GM19467 (cell line): ENCODE measurements at regions not wholly inside any gene's neighbourhood (a gene's known extent, or its start where the extent isn't known, plus 50 kb on each side); places are given as distances from the start of the nearest gene placed in this dataset.
"Not testable (repeated sequence)": the region's sequence is repeated elsewhere in the genome, so short reads cannot be mapped to it uniquely, and the experiment has no call there.

Source experiments
- ATAC-seq: cut with Tn5 transposase; IDR thresholded peaks from one replicate; pipeline ENCODE4 v1.9.1; 2021; ENCODE audit warnings: mild to moderate bottlenecking, moderate library complexity; ENCODE audit not compliant: unreplicated experiment

GRCh38 chr7:49443515-49443914 is 329.9 kb upstream of the VWC2 start:
- no peak for ATAC-seq

GRCh38 chr7:49453486-49453885 is 320.0 kb upstream of the VWC2 start:
- no peak for ATAC-seq

- no peak for ATAC-seq
These were observed 294.0 kb upstream of the VWC2 start for GRCh38 chr7:49479441-49479840.

- no peak for ATAC-seq
These were observed 293.4 kb upstream of the VWC2 start for GRCh38 chr7:49479936-49480544.

GRCh38 chr7:49481075-49481474 is 292.4 kb upstream of the VWC2 start:
- ATAC-seq: no peak

GRCh38 chr7:49483142-49483541 is 290.3 kb upstream of the VWC2 start:
- no peak for ATAC-seq

- no peak for ATAC-seq
These were observed 286.2 kb upstream of the VWC2 start for GRCh38 chr7:49486974-49487829.

- ATAC-seq: no peak
These were observed 285.7 kb upstream of the VWC2 start for GRCh38 chr7:49487830-49488140.

GRCh38 chr7:49488573-49488972 is 284.9 kb upstream of the VWC2 start:
- ATAC-seq: no peak

GRCh38 chr7:49497471-49497870 is 276.0 kb upstream of the VWC2 start:
- ATAC-seq: no peak

- ATAC-seq: no peak
These were observed 272.7 kb upstream of the VWC2 start for GRCh38 chr7:49500741-49501140.

GRCh38 chr7:49507206-49507605 is 266.2 kb upstream of the VWC2 start:
- not testable (repeated sequence) for ATAC-seq

GRCh38 chr7:49513911-49514310 is 259.5 kb upstream of the VWC2 start:
- no peak for ATAC-seq

GRCh38 chr7:49520951-49521350 is 252.5 kb upstream of the VWC2 start:
- no peak for ATAC-seq

GRCh38 chr7:49522111-49522510 is 251.3 kb upstream of the VWC2 start:
- no peak for ATAC-seq

- ATAC-seq: no peak
These were observed 249.6 kb upstream of the VWC2 start for GRCh38 chr7:49523870-49524269.

GRCh38 chr7:49527182-49527581 is 246.3 kb upstream of the VWC2 start:
- ATAC-seq: no peak

GRCh38 chr7:49530481-49530880 is 243.0 kb upstream of the VWC2 start:
- no peak for ATAC-seq

- ATAC-seq: peak; percentile 25
These were observed 209.6 kb upstream of the VWC2 start for GRCh38 chr7:49563693-49564378.

- ATAC-seq: peak; percentile 85
These were observed 209.1 kb upstream of the VWC2 start for GRCh38 chr7:49564379-49564714.

- no peak for ATAC-seq
These were observed 195.9 kb upstream of the VWC2 start for GRCh38 chr7:49577576-49577975.

GRCh38 chr7:49579408-49579807 is 194.0 kb upstream of the VWC2 start:
- no peak for ATAC-seq
